Gastrocnemius medialis (tissue), 4 donors: ENCODE measurements at regions not wholly inside any gene's neighbourhood (a gene's known extent, or its start where the extent isn't known, plus 50 kb on each side); places are given as distances from the start of the nearest gene placed in this dataset.

ENCODE experiments used
- ATAC-seq, 2 donors: fragments of 150-250 bp; one replicate each; pipeline ENCODE4 v1.9.1; 2016
- DNase-seq, 2 donors: peaks; one replicate each; pipeline ENCODE4 v3.0.0-alpha.2; 2019
- H3K27ac ChIP-seq, 4 donors: fragments of 200-600 bp; sonication (generic); 1 replicate in 1 of 4; 2 replicates in 3 of 4; pipeline ENCODE4 v1.5.1; 2016 to 2018; ENCODE audit warnings: mild to moderate bottlenecking in 2 of 4, moderate library complexity in 1 of 4
- H3K27me3 ChIP-seq, 3 donors: fragments of 200-600 bp; sonication (generic) in 2 of 3; 1 replicate in 1 of 3; 2 replicates in 2 of 3; pipeline versions ENCODE4 v1.5.1 to v1.6.0; 2016 to 2019; ENCODE audit warnings: mild to moderate bottlenecking in 1 of 3, moderate library complexity in 1 of 3
- H3K36me3 ChIP-seq, 2 donors: fragments of 200-600 bp; sonication (generic) in 1 of 2; one replicate each; pipeline ENCODE4 v1.5.1; 2017 to 2018
- H3K4me1 ChIP-seq, 2 donors: fragments of 200-600 bp; sonication (generic) in 1 of 2; one replicate each; pipeline ENCODE4 v1.5.1; 2016 to 2017; ENCODE audit warnings: mild to moderate bottlenecking in 2 of 2
- H3K4me3 ChIP-seq, 4 donors: fragments of 200-600 bp; sonication (generic) in 3 of 4; 1 replicate in 1 of 4; 2 replicates in 3 of 4; pipeline ENCODE4 v1.5.1; 2016 to 2019; ENCODE audit warnings: mild to moderate bottlenecking in 2 of 4
- H3K9me3 ChIP-seq, 3 donors: fragments of 200-600 bp; sonication (generic) in 2 of 3; 1 replicate in 1 of 3; 2 replicates in 2 of 3; pipeline ENCODE4 v1.5.1; 2016 to 2019
- CTCF ChIP-seq, 5 experiments: fragments of 450-650 bp in 3 of 5; fragments of 200-600 bp in 2 of 5; sonication (generic) in 2 of 5; IDR thresholded peaks in 4 of 5; conservative IDR thresholded peaks in 1 of 5; 1 replicate in 4 of 5; 2 replicates in 1 of 5; pipeline ENCODE4 v1.5.1; 2016 to 2019; ENCODE audit warnings: antibody characterized with exemption in 5 of 5, mild to moderate bottlenecking in 3 of 5, moderate library complexity in 3 of 5
- POLR2A ChIP-seq, 2 donors: fragments of 450-650 bp; IDR thresholded peaks; one replicate each; pipeline ENCODE4 v1.6.1; 2017; ENCODE audit warnings: antibody characterized with exemption in 2 of 2, mild to moderate bottlenecking in 2 of 2, moderate library complexity in 2 of 2
- in situ Hi-C, 4 donors: fragments of 200-750 bp; cut with MboI; loops; one replicate each; pipeline versions ENCODE4 v1.15.0 to v1.8.0; 2017; ENCODE audit warnings: low sequenced_read_pairs in 4 of 4
- intact Hi-C: fragments of 100-400 bp; cut with DNase I; formaldehyde crosslinking; loops from one replicate; pipeline ENCODE4 v1.15.1; 2023; ENCODE audit warnings: low total_unique reads

DNA sequence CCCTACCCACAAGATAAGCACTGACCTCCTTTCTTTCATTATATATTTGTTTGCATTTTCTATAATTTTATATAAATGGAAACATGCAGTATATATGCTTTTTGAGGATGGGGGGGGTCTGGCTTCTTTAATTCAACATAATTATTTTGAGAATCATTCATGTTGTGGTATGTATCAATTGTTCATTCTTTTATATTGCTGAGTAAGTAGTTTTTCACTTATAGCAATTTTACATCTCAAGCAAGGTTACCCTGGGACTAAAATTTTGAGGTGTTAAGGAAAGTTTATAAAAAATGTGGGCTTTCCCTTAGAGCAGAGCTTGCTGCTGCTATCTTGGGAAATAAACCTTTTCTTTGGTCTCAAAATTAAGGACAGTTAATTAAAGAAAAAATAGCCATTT is 89.9 kb upstream of the EGLN3 start:
- no peaks in the 10 kb centered on the region for H3K36me3 ChIP-seq
- no peak overlapping the region for H3K27ac ChIP-seq
- intact Hi-C loops: no loop called here
- DNase-seq (no peak), ATAC-seq (no peak)
- H3K27me3 ChIP-seq: no peaks in the 10 kb centered on the region
- H3K9me3 ChIP-seq: no peaks in the 10 kb centered on the region
- in situ Hi-C loops: no loop called here
- no peaks in the 10 kb centered on the region for H3K4me1 ChIP-seq
- no peak for TF ChIP-seq POLR2A (IDR thresholded peaks at IDR 0.05)
- TF ChIP-seq CTCF (IDR thresholded peaks at IDR 0.05 in 4 of 5, conservative IDR thresholded peaks at IDR 0.05 in 1 of 5): no peak
- H3K4me3 ChIP-seq: no peak overlapping the region

GRCh38 chr14:34039428-34040047 is 88.7 kb upstream of the EGLN3 start:
- no peak for ATAC-seq
- Histone ChIP-seq H3K9me3 (no peaks in the 10 kb centered on the region), H3K4me1 (peaks cover 4 to 9% of the 10 kb centered on the region in 2 donors), H3K4me3 (no peak overlapping the region), H3K27me3 (no peaks in the 10 kb centered on the region), H3K36me3 (no peaks in the 10 kb centered on the region), H3K27ac (no peak overlapping the region)
- no peak for TF ChIP-seq POLR2A (IDR thresholded peaks at IDR 0.05)
- TF ChIP-seq CTCF (IDR thresholded peaks at IDR 0.05 in 4 of 5, conservative IDR thresholded peaks at IDR 0.05 in 1 of 5): no peak
- DNase-seq: no peak
- in situ Hi-C loops: no loop called here
- intact Hi-C loops: no loop called here

DNA sequence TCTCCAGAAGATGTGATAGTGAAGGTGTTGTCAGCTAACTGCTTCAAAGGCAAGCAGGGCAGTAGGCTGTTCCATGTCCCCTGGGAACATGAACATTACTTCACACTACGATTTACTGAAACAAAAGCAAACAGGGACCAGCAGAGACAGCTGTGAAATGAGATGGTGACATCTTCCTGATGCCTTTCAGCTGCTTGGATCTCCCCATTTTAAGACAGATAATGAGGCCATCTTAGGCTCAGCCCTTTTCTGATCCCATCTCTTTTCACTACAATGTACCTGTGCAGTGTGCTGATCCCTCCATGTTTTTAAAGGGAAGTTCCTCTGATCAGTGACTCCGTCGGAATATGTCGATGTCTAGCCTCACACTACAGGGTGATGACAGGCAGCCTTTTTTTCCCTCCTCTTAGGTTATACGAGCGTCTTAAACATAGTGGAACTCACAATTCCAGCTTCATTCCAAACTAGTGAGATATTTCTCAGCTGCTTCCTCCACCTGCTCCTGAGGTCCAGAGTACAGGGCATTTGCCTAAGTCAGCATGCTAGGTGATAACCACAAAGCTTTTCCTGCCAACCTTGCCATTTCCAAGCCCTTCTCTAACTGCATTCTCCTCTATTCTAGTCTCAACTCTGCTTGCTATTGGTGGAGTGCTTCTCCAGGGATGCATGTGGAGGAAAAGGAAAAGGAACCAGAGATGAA is 87.6 kb upstream of the EGLN3 start:
- H3K4me1 ChIP-seq: peaks cover 4 to 9% of the 10 kb centered on the region in 2 donors
- no peak for TF ChIP-seq CTCF (IDR thresholded peaks at IDR 0.05 in 4 of 5, conservative IDR thresholded peaks at IDR 0.05 in 1 of 5)
- no peak for TF ChIP-seq POLR2A (IDR thresholded peaks at IDR 0.05)
- H3K4me3 ChIP-seq: no peak overlapping the region
- H3K36me3 ChIP-seq: no peaks in the 10 kb centered on the region
- H3K27ac ChIP-seq: no peak overlapping the region
- DNase-seq: no peak
- H3K9me3 ChIP-seq: no peaks in the 10 kb centered on the region
- intact Hi-C loops (no loop called here), in situ Hi-C loops (no loop called here)
- no peaks in the 10 kb centered on the region for H3K27me3 ChIP-seq
- no peak for ATAC-seq

- Histone ChIP-seq H3K27me3 (no peaks in the 10 kb centered on the region), H3K4me1 (peaks cover 4 to 9% of the 10 kb centered on the region in 2 donors), H3K36me3 (no peaks in the 10 kb centered on the region), H3K27ac (peak overlapping the region; percentile 4 to 64 (median 43)), H3K9me3 (no peaks in the 10 kb centered on the region), H3K4me3 (no peak overlapping the region)
- DNase-seq (no peak), ATAC-seq (peak in 1 of 2 donors; percentile 24)
- in situ Hi-C loops: no loop called here
- TF ChIP-seq POLR2A (IDR thresholded peaks at IDR 0.05): no peak
- no peak for TF ChIP-seq CTCF (IDR thresholded peaks at IDR 0.05 in 4 of 5, conservative IDR thresholded peaks at IDR 0.05 in 1 of 5)
- intact Hi-C loops: no loop called here
Measured at GRCh38 chr14:34036319-34036766, 85.5 kb upstream of the EGLN3 start.
